SH-SY5Y (cell line): ENCODE measurements at regions not wholly inside any gene's neighbourhood (a gene's known extent, or its start where the extent isn't known, plus 50 kb on each side); places are given as distances from the start of the nearest gene placed in this dataset.

Experiments used
- GATA2 ChIP-seq: IDR thresholded peaks from 2 replicates; pipeline ENCODE4 v1.6.1; 2011; ENCODE audit warnings: mild to moderate bottlenecking, low read depth, low read length
- GATA3 ChIP-seq: IDR thresholded peaks from 2 replicates; pipeline ENCODE4 v1.6.1; 2011; ENCODE audit warnings: low read depth, mild to moderate bottlenecking, low read length, moderate library complexity

GRCh38 chr1:87872692-87873091, 544.0 kb downstream of the LMO4 start:
- TF ChIP-seq GATA2 (no peak), GATA3 (no peak)

- TF ChIP-seq GATA3 (no peak), GATA2 (no peak)
Measured at GRCh38 chr1:87878873-87879272, 550.2 kb downstream of the LMO4 start.

DNA sequence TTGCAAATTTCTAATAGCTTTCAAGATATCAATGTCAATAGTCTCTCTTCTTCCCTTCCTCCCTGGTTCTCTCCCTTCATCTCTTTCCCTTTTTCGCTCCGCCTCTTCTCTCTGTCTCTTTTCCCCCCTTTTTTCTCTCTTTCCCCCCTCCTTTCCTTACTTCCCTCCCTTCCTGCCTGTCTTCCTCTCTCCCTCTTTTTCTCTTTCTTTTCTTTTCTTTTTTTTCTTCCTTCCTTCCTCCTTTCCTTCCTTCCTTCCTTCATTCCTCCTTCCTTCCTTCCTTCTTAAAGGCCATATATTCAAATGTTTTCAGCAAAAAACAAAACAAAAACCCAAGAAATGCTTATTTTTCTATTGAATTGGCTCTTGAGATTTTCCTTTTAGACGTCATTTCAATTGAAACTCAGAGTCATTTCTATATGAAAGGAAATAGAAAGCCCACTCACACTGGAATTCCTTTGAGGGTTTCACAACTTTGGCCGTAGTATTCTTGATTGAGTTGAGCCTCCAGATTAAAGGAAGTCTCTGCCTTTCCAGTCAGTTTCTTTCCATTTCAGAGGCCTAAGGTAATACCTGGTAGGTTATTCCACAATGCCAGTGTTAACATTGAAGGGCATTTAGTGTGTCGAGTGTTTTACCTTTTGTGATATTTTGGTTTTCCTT, 551.5 kb downstream of the LMO4 start:
- TF ChIP-seq GATA2 (no peak), GATA3 (no peak)

GRCh38 chr1:87880764-87881163, 552.1 kb downstream of the LMO4 start:
- TF ChIP-seq GATA3 (no peak), GATA2 (no peak)

DNA sequence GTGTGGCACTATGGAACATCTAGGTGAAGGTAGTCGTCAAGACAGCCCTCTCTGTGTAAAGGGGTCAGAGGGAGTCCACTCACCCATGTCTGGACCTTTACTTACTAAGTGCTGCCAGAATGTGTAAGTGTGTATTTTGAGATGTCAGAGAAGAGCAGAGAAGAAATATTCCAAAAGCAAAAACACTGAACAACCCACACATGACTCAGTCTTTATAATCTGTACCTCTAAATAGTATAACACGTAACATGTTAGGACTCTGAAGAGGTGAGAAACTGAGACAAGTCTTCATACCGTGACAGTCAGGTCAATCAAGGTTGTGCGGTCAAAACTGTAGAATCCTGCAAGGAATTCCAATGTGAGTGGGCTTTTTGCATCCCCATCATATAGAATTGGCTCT, 555.2 kb downstream of the LMO4 start:
- TF ChIP-seq GATA3: no peak

DNA sequence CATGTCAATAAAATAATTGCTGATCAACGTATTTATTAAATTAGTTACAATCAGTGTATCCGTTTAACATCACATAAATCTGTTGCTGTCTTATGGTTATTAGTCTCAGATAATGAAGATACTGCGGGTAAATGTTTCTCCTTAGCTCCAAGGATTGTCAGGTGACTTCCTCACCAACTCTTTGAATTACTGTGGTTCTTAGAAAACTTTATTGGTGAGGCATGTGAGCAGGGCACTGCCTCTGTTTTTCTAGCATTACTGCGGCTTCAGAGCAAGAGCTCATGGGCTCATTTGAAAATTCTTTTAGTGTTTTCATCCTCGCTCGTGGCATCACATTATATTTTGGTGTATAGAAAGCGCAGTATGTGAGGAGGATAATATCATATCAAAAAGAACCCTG, 555.9 kb downstream of the LMO4 start:
- TF ChIP-seq GATA2: no peak
- no peak for TF ChIP-seq GATA3

- TF ChIP-seq GATA2: no peak
- no peak for TF ChIP-seq GATA3
Measured at GRCh38 chr1:87885278-87886025, 556.8 kb downstream of the LMO4 start.

GRCh38 chr1:87887100-87887499, 558.4 kb downstream of the LMO4 start:
- TF ChIP-seq GATA3 (no peak), GATA2 (no peak)

- no peak for TF ChIP-seq GATA2
- no peak for TF ChIP-seq GATA3
Measured at GRCh38 chr1:87888446-87888845, 559.8 kb downstream of the LMO4 start.

GRCh38 chr1:87894062-87894461, 565.4 kb downstream of the LMO4 start:
- TF ChIP-seq GATA3 (no peak), GATA2 (no peak)

DNA sequence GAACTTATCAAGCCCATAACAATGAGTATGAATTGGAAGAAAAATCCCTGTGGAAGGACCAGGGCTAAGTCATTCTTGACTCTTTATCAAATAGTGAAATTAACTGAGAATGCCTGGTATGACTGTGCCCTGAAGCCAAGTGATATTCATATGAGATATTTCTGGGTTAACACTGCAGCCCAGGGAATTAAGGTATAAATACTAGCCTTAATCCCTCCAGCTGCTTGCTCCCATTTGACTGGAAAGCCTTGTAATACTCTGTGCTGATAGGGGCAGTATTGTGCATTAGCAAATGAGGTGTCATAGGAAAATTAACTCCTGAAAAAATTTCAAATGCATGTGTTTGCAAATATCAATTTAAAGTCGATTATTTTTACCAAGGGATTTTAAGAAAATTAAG, 568.8 kb downstream of the LMO4 start:
- TF ChIP-seq GATA3 (no peak), GATA2 (no peak)

DNA sequence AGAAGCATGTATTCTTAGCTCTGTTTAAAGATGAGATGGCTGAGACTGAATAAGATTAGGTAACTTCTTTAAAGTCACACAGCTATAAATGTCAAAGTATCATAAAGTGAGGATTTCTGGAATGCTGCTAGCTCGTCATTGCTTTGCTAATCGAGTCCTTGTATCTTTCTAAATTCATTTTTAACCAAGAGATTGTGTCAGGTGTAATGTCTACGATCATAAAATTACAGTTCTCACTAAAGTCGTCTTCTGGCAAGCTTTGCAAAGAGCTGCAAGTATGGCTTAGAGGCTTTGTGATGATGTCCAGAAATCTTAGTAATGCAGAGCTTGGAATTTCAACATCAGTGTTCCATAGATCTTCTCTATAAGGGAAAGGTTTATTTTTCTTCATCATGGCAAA, 569.8 kb downstream of the LMO4 start:
- no peak for TF ChIP-seq GATA2
- TF ChIP-seq GATA3: no peak

DNA sequence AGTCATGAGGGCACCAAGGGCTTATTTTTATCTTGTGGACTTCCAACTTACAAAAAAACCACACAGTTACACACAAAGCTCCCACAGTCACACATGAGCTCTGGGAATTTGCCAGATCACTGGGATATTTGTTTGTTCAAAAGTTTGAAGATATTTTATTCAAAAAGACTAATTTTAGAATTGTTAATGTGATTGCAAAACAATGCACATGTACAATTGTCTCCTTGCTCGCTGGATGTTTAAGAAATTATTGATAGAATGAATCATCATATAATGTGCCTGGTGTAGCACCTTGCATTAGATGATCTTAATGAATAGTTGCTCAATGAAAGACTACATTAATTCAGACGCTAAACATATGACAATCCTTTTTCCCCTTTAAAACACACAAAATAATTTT, 570.3 kb downstream of the LMO4 start:
- TF ChIP-seq GATA2: no peak
- TF ChIP-seq GATA3: no peak

DNA sequence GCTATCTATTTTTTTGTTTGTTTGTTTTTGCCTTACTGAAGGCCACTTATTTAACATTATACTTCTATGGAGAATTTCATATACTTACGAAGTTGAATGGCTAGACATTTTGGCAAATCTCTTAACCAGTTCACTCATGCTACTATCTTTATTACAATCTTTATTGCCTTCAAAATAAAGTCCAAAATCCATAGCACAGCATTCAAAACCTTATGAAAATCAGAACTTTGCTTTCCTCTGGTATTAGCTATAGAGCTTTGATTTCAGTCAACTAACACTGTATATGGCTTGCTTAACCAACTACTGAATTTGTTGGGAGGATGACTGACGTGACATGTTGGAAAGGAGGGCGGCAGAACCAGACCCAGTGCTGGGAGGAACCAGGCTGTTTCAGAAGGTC, 571.1 kb downstream of the LMO4 start:
- no peak for TF ChIP-seq GATA3
- TF ChIP-seq GATA2: no peak

DNA sequence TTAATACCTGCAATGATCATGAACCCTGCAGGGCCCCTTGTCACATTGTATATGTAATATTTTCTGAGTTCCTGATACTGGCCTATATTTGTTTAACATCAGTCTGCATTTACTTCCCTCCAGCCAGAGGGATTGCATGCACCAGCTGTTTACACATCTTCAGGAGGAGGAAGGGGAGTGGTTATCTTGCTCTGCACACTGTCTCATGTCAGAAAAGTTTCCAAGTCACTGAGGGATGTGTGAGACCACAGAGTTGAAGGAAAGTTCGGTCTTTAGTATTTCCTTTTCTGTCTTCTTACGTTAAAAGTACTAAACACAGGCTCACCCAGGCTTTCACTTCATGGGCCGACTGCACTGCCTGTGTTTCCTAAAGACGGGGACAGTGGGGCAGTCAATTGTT, 574.1 kb downstream of the LMO4 start:
- TF ChIP-seq GATA3: no peak
- no peak for TF ChIP-seq GATA2

DNA sequence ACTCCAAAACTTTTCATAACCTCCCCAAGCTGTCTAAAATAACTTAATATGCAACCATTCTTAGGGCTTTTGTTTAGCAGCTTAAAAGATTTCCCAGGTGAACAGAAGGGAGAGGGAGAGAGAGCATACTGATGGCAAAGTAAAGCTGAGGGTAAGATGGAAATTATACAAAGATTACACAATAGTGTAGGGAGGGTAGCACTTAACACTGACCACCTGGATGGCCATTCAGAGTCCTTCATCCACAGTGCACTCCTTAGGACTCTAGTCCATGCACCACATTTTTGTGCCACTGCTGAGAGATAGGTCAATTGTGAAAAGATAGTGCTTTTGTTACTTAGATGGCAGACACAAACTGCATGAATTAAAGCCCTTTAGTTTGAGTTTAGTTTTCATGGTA, 574.6 kb downstream of the LMO4 start:
- TF ChIP-seq GATA2 (no peak), GATA3 (no peak)

DNA sequence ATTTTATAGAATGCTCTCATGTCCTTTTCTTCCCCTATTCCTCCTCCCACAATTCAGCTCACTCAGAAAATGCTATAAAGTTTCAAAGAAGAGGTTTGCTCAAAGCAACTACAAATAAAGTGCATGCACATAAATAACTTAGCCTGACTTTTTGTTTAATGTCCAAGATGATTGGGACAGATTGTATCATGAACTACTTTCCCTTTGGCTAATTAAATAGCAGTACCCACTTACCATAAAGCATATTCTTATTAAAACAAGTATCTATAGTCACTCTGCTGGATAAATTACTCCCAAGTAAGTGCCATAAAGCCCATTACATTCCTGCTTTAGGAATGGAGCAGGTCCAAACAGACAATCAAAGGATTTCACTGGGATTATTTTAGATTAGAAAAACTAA, 576.0 kb downstream of the LMO4 start:
- TF ChIP-seq GATA3 (no peak), GATA2 (no peak)
